Stimulated activated naive CD8-positive, alpha-beta T cell treated with anti-CD3 and anti-CD28 coated beads, Interleukin-15, Interleukin-2, amounts not matched to agents 100 U/mL and 50 U/mL, for 24 hours (primary cell): ENCODE measurements at regions not wholly inside any gene's neighbourhood (a gene's known extent, or its start where the extent isn't known, plus 50 kb on each side); places are given as distances from the start of the nearest gene placed in this dataset.

Source experiments
- ATAC-seq: fragments of 150-1000 bp; cut with Tn5 transposase; one replicate; pipeline ENCODE4 v1.10.0; 2021
- DNase-seq: peaks from one replicate; pipeline ENCODE4 v3.0.0; 2021

- ATAC-seq (no peak), DNase-seq (no peak)
Measured at GRCh38 chr2:133945089-133945488, 308.8 kb upstream of the MGAT5 start.

- DNase-seq (no peak), ATAC-seq (no peak)
Measured at GRCh38 chr2:133947057-133947456, 306.8 kb upstream of the MGAT5 start.

- no peak for DNase-seq
- no peak for ATAC-seq
Measured at GRCh38 chr2:133948610-133949290, 305.1 kb upstream of the MGAT5 start.

GRCh38 chr2:133949595-133949994, 304.3 kb upstream of the MGAT5 start:
- ATAC-seq (no peak), DNase-seq (no peak)

- no peak for ATAC-seq
- no peak for DNase-seq
Measured at GRCh38 chr2:133951209-133951608, 302.7 kb upstream of the MGAT5 start.

- ATAC-seq (no peak), DNase-seq (no peak)
Measured at GRCh38 chr2:133952420-133952819, 301.5 kb upstream of the MGAT5 start.

GRCh38 chr2:133952896-133953295, 301.0 kb upstream of the MGAT5 start:
- ATAC-seq, result no peak

GRCh38 chr2:133953524-133953923, 300.3 kb upstream of the MGAT5 start:
- no peak for ATAC-seq
- no peak for DNase-seq

More at GRCh38 chr2:133952896-133953295, 301.0 kb upstream of the MGAT5 start:
- DNase-seq, result no peak

GRCh38 chr2:133954636-133955035, 299.2 kb upstream of the MGAT5 start:
- ATAC-seq (no peak), DNase-seq (no peak)

- ATAC-seq (no peak), DNase-seq (no peak)
Measured at GRCh38 chr2:133955169-133955568, 298.7 kb upstream of the MGAT5 start.

GRCh38 chr2:133956434-133956935, 297.4 kb upstream of the MGAT5 start:
- ATAC-seq, result no peak
- DNase-seq, result no peak

GRCh38 chr2:133957724-133958480, 296.0 kb upstream of the MGAT5 start:
- ATAC-seq, result no peak
- DNase-seq, result no peak

GRCh38 chr2:133959066-133959465, 294.8 kb upstream of the MGAT5 start:
- DNase-seq (no peak), ATAC-seq (no peak)

GRCh38 chr2:133966720-133967304, 287.1 kb upstream of the MGAT5 start:
- DNase-seq, result no peak

GRCh38 chr2:133967326-133967725, 286.5 kb upstream of the MGAT5 start:
- ATAC-seq (no peak), DNase-seq (no peak)

More at GRCh38 chr2:133966720-133967304, 287.1 kb upstream of the MGAT5 start:
- no peak for ATAC-seq

- ATAC-seq (no peak), DNase-seq (no peak)
Measured at GRCh38 chr2:133968446-133968845, 285.4 kb upstream of the MGAT5 start.

GRCh38 chr2:133970641-133971040, 283.2 kb upstream of the MGAT5 start:
- no peak for DNase-seq

GRCh38 chr2:133972297-133972696, 281.6 kb upstream of the MGAT5 start:
- DNase-seq (no peak), ATAC-seq (no peak)

More at GRCh38 chr2:133970641-133971040, 283.2 kb upstream of the MGAT5 start:
- no peak for ATAC-seq

GRCh38 chr2:133972786-133973185, 281.1 kb upstream of the MGAT5 start:
- no peak for ATAC-seq
- DNase-seq, result no peak

GRCh38 chr2:133974353-133974752, 279.5 kb upstream of the MGAT5 start:
- DNase-seq (no peak), ATAC-seq (no peak)

- no peak for ATAC-seq
- no peak for DNase-seq
Measured at GRCh38 chr2:133975135-133975534, 278.7 kb upstream of the MGAT5 start.

GRCh38 chr2:133975676-133976428, 278.0 kb upstream of the MGAT5 start:
- DNase-seq (no peak), ATAC-seq (no peak)
